Sigmoid colon (tissue), 6 donors: ENCODE measurements at regions not wholly inside any gene's neighbourhood (a gene's known extent, or its start where the extent isn't known, plus 50 kb on each side); places are given as distances from the start of the nearest gene placed in this dataset.

Experiments
- DNase-seq: peaks from one replicate; pipeline ENCODE4 v3.0.0-alpha.2; 2019
- H3K27ac ChIP-seq, 4 donors: fragments of 200-600 bp; sonication (generic); one replicate each; pipeline ENCODE4 v1.5.1; 2016 to 2019; ENCODE audit warnings: mild to moderate bottlenecking in 1 of 4
- H3K27me3 ChIP-seq, 3 donors: fragments of 200-600 bp; sonication (generic); one replicate each; pipeline ENCODE4 v1.5.1; 2019; ENCODE audit warnings: mild to moderate bottlenecking in 1 of 3
- H3K36me3 ChIP-seq, 4 donors: fragments of 200-600 bp; sonication (generic); one replicate each; pipeline ENCODE4 v1.5.1; 2016 to 2019
- H3K4me1 ChIP-seq, 4 donors: fragments of 200-600 bp; sonication (generic); one replicate each; pipeline ENCODE4 v1.5.1; 2017 to 2019
- H3K4me3 ChIP-seq, 4 donors: fragments of 200-600 bp; sonication (generic); one replicate each; pipeline ENCODE4 v1.5.1; 2017 to 2019; ENCODE audit warnings: mild to moderate bottlenecking in 2 of 4, moderate library complexity in 1 of 4
- H3K9me3 ChIP-seq, 4 donors: fragments of 200-600 bp in 3 of 4; sonication (generic) in 3 of 4; one replicate each; pipeline versions ENCODE4 v1.5.1 to v1.6.1; 2013 to 2019
- CTCF ChIP-seq, 4 experiments: fragments of 450-650 bp in 3 of 4; fragments of 200-600 bp in 1 of 4; IDR thresholded peaks; one replicate each; pipeline ENCODE4 v1.5.1; 2016 to 2019; ENCODE audit warnings: antibody characterized with exemption in 4 of 4, mild to moderate bottlenecking in 3 of 4, moderate library complexity in 2 of 4
- EP300 ChIP-seq, 4 donors: sonication (generic); formaldehyde crosslinking; IDR thresholded peaks; one replicate each; pipeline ENCODE4 v1.6.1; 2017; ENCODE audit warnings: antibody characterized with exemption in 4 of 4
- POLR2A ChIP-seq, 2 donors: fragments of 450-650 bp; IDR thresholded peaks; one replicate each; pipeline ENCODE4 v1.6.1; 2016; ENCODE audit warnings: antibody characterized with exemption in 2 of 2, mild to moderate bottlenecking in 2 of 2, moderate library complexity in 2 of 2
- POLR2AphosphoS5 ChIP-seq, 4 donors: sonication (generic); formaldehyde crosslinking; IDR thresholded peaks; one replicate each; pipeline ENCODE4 v1.6.1; 2017; ENCODE audit warnings: antibody characterized with exemption in 4 of 4
- WGBS, 2 donors: extraction: QIAGEN DNeasy Blood & Tissue Kit; methylation state at CpG; one replicate each; pipeline ENCODE4 v1.1.7; 2013; 5-methylcytosine and 5-hydroxymethylcytosine counted together
- intact Hi-C: fragments of 100-400 bp; cut with DNase I; formaldehyde crosslinking; loops from one replicate; pipeline ENCODE4 v1.15.1; 2023
- donor health status: healthy with polysubstance abuse.
- donor health status: healthy.

GRCh38 chrX:124726292-124726691 lies 379.9 kb downstream of the SH2D1A start:
- Histone ChIP-seq H3K27me3 (no peaks in the 10 kb centered on the region), H3K36me3 (no peaks in the 10 kb centered on the region), H3K4me3 (no peak overlapping the region), H3K9me3 (no peaks in the 10 kb centered on the region), H3K27ac (no peak overlapping the region), H3K4me1 (no peaks in the 10 kb centered on the region)
- intact Hi-C loops: no loop called here
- TF ChIP-seq EP300 (IDR thresholded peaks at IDR 0.05) (no peak), POLR2AphosphoS5 (IDR thresholded peaks at IDR 0.05) (no peak), CTCF (IDR thresholded peaks at IDR 0.05) (no peak), POLR2A (IDR thresholded peaks at IDR 0.05) (no peak)
- no peak for DNase-seq
- WGBS, 2 donors: 33 to 58% methylated on average over 2 of the region's 2 CpGs

GRCh38 chrX:124726881-124727280 lies 380.5 kb downstream of the SH2D1A start:
- DNase-seq: no peak
- Histone ChIP-seq H3K27ac (no peak overlapping the region), H3K27me3 (no peaks in the 10 kb centered on the region), H3K4me3 (no peak overlapping the region), H3K36me3 (no peaks in the 10 kb centered on the region), H3K9me3 (no peaks in the 10 kb centered on the region), H3K4me1 (no peaks in the 10 kb centered on the region)
- TF ChIP-seq POLR2AphosphoS5 (IDR thresholded peaks at IDR 0.05) (no peak), EP300 (IDR thresholded peaks at IDR 0.05) (no peak), POLR2A (IDR thresholded peaks at IDR 0.05) (no peak), CTCF (IDR thresholded peaks at IDR 0.05) (no peak)
- 76 to 87% methylated on average over 1 of the region's 1 CpG for WGBS, 2 donors
- intact Hi-C loops: no loop called here

- Histone ChIP-seq H3K27ac (no peak overlapping the region), H3K4me3 (no peak overlapping the region), H3K27me3 (no peaks in the 10 kb centered on the region), H3K4me1 (no peaks in the 10 kb centered on the region), H3K9me3 (no peaks in the 10 kb centered on the region), H3K36me3 (no peaks in the 10 kb centered on the region)
- 29 to 36% methylated on average over 9 of the region's 9 CpGs for WGBS, 2 donors
- TF ChIP-seq POLR2A (IDR thresholded peaks at IDR 0.05): no peak
- no peak for TF ChIP-seq CTCF (IDR thresholded peaks at IDR 0.05)
- TF ChIP-seq EP300 (IDR thresholded peaks at IDR 0.05): no peak
- TF ChIP-seq POLR2AphosphoS5 (IDR thresholded peaks at IDR 0.05): no peak
- intact Hi-C loops: no loop called here
- DNase-seq: no peak
Observed at GRCh38 chrX:124736553-124737270, 390.3 kb downstream of the SH2D1A start.

- no peak for DNase-seq
- no peaks in the 10 kb centered on the region for H3K9me3 ChIP-seq
- intact Hi-C loops: no loop called here
- H3K27me3 ChIP-seq: no peaks in the 10 kb centered on the region
- H3K36me3 ChIP-seq: no peaks in the 10 kb centered on the region
- no peak for TF ChIP-seq EP300 (IDR thresholded peaks at IDR 0.05)
- no peak for TF ChIP-seq POLR2A (IDR thresholded peaks at IDR 0.05)
- no peak for TF ChIP-seq POLR2AphosphoS5 (IDR thresholded peaks at IDR 0.05)
- no peak for TF ChIP-seq CTCF (IDR thresholded peaks at IDR 0.05)
- no peak overlapping the region for H3K4me3 ChIP-seq
- no peak overlapping the region for H3K27ac ChIP-seq
- 42 to 53% methylated on average over 4 of the region's 4 CpGs for WGBS, 2 donors
- H3K4me1 ChIP-seq: no peaks in the 10 kb centered on the region
Observed at GRCh38 chrX:124737771-124738170, 391.4 kb downstream of the SH2D1A start.

- no peak overlapping the region for H3K27ac ChIP-seq
- no peaks in the 10 kb centered on the region for H3K36me3 ChIP-seq
- H3K4me3 ChIP-seq: no peak overlapping the region
- 80 to 93% methylated on average over 2 of the region's 2 CpGs for WGBS, 2 donors
- intact Hi-C loops: no loop called here
- TF ChIP-seq POLR2AphosphoS5 (IDR thresholded peaks at IDR 0.05): no peak
- no peak for TF ChIP-seq POLR2A (IDR thresholded peaks at IDR 0.05)
- TF ChIP-seq CTCF (IDR thresholded peaks at IDR 0.05): no peak
- TF ChIP-seq EP300 (IDR thresholded peaks at IDR 0.05): no peak
- no peak for DNase-seq
- H3K9me3 ChIP-seq: no peaks in the 10 kb centered on the region
- no peaks in the 10 kb centered on the region for H3K27me3 ChIP-seq
- H3K4me1 ChIP-seq: no peaks in the 10 kb centered on the region
Observed at GRCh38 chrX:124747295-124747694, 400.9 kb downstream of the SH2D1A start.
